ENCODE measurements at regions not wholly inside any gene's neighbourhood (a gene's known extent, or its start where the extent isn't known, plus 50 kb on each side); places are given as distances from the start of the nearest gene placed in this dataset.

GRCh38 chr11:130613396-130613795 is 165.0 kb downstream of the ADAMTS15 start:
- Mint-ChIP-seq H3K4me1 (no peaks in the 10 kb centered on the region), H3K4me3 (no peak overlapping the region), H3K27ac (no peak overlapping the region), H3K27me3 (no peaks in the 10 kb centered on the region), H3K9me3 (ENCODE audit: insufficient read depth) (no peaks in the 10 kb centered on the region)
- 92% methylated on average over 2 of the region's 4 CpGs for WGBS (ENCODE audit: insufficient coverage)
- intact Hi-C loops (cut with micrococcal nuclease) = no loop called here
- ATAC-seq (ENCODE audit: low read depth) (no peak), DNase-seq (no peak)
- Histone ChIP-seq H3K27ac (ENCODE audit: low read length in 2 of 2) (no peak overlapping the region), H4K20me1 (ENCODE audit: control insufficient read depth, insufficient read depth, low read length, poor library complexity, severe bottlenecking) (no peaks in the 10 kb centered on the region), H3K79me2 (ENCODE audit: control insufficient read depth, insufficient read depth, low read length) (no peaks in the 10 kb centered on the region), H2AFZ (ENCODE audit: insufficient read depth, low read depth, low read length, poor library complexity, severe bottlenecking) (no peak overlapping the region), H3K9ac (ENCODE audit: low read length) (no peak overlapping the region), H3K27me3 (replicated peaks in 1 of 4; ENCODE audit: control extremely low read depth in 1 of 4, control insufficient read depth in 3 of 4, insufficient read depth in 4 of 4, low read length in 3 of 4) (no peaks in the 10 kb centered on the region), H3K9me3 (ENCODE audit: control extremely low read depth in 1 of 3, control insufficient read depth in 2 of 3, insufficient read depth in 1 of 3, low read length in 2 of 3) (peaks cover 0 to 4% (median 0%) of the 10 kb centered on the region in 3 donors), H3K4me3 (ENCODE audit: control extremely low read depth in 1 of 5, extremely low read depth in 1 of 5, insufficient read depth in 1 of 5, low read depth in 2 of 5, low read length in 4 of 5) (no peak overlapping the region), H3K4me2 (replicated peaks; ENCODE audit: low read depth, low read length, poor library complexity, severe bottlenecking) (no peak overlapping the region), H3K4me1 (ENCODE audit: control insufficient read depth in 2 of 2, insufficient read depth in 2 of 2, low read length in 2 of 2) (no peaks in the 10 kb centered on the region), H3K36me3 (replicated peaks in 1 of 2; ENCODE audit: control extremely low read depth in 1 of 2, control insufficient read depth in 1 of 2, extremely low read depth in 1 of 2, insufficient read depth in 2 of 2, low read length in 1 of 2) (no peaks in the 10 kb centered on the region)
- ChIA-PET POLR2A (no interaction called here), CTCF (no interaction called here)
- TF ChIP-seq, protein P1, sequence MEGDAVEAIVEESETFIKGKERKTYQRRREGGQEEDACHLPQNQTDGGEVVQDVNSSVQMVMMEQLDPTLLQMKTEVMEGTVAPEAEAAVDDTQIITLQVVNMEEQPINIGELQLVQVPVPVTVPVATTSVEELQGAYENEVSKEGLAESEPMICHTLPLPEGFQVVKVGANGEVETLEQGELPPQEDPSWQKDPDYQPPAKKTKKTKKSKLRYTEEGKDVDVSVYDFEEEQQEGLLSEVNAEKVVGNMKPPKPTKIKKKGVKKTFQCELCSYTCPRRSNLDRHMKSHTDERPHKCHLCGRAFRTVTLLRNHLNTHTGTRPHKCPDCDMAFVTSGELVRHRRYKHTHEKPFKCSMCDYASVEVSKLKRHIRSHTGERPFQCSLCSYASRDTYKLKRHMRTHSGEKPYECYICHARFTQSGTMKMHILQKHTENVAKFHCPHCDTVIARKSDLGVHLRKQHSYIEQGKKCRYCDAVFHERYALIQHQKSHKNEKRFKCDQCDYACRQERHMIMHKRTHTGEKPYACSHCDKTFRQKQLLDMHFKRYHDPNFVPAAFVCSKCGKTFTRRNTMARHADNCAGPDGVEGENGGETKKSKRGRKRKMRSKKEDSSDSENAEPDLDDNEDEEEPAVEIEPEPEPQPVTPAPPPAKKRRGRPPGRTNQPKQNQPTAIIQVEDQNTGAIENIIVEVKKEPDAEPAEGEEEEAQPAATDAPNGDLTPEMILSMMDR (IDR thresholded peaks at IDR 0.05) = no peak
- TF ChIP-seq EZH2 (IDR thresholded peaks at IDR 0.05; ENCODE audit: borderline replicate concordance, insufficient read depth, low read depth, low read length, poor library complexity, severe bottlenecking) = no peak

DNA sequence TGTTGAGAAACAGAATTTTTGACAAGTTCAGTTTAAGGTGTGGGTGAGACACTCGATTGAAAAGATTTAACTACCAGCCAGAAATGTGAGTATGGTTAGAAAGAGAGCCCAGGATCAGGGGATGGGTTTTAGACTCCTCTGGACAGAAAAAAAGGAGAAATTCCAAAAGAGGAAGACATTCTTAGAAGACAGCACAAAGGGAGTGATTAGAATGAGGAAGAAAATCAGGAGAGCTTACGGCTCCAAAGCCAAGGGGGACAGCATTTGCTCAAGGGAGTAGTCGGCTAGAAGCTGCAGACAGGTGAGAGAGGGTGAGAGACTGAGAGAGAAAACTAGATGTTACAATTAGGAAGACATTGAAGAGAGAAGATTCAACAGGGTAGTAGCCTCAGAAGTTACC is 166.1 kb downstream of the ADAMTS15 start:
- H3K9ac ChIP-seq (ENCODE audit: low read length) = no peak overlapping the region
- TF ChIP-seq EZH2 (IDR thresholded peaks at IDR 0.05; ENCODE audit: borderline replicate concordance, insufficient read depth, low read depth, low read length, poor library complexity, severe bottlenecking) = no peak
- TF ChIP-seq, protein P1 (IDR thresholded peaks at IDR 0.05) = no peak
- no peaks in the 10 kb centered on the region for H4K20me1 ChIP-seq (ENCODE audit: control insufficient read depth, insufficient read depth, low read length, poor library complexity, severe bottlenecking)
- H3K4me1 ChIP-seq (ENCODE audit: control insufficient read depth in 2 of 2, insufficient read depth in 2 of 2, low read length in 2 of 2) = no peaks in the 10 kb centered on the region
- no peaks in the 10 kb centered on the region for H3K9me3 Mint-ChIP-seq (ENCODE audit: insufficient read depth)
- intact Hi-C loops (cut with micrococcal nuclease) = no loop called here
- H3K27me3 Mint-ChIP-seq = peaks cover 3% of the 10 kb centered on the region
- ATAC-seq (ENCODE audit: low read depth) = no peak
- H3K9me3 ChIP-seq (ENCODE audit: control extremely low read depth in 1 of 3, control insufficient read depth in 2 of 3, insufficient read depth in 1 of 3, low read length in 2 of 3) = peaks cover 0 to 4% (median 0%) of the 10 kb centered on the region in 3 donors
- ChIA-PET CTCF (no interaction called here), POLR2A (no interaction called here)
- no peak overlapping the region for H3K27ac ChIP-seq (ENCODE audit: low read length in 2 of 2)
- no peak overlapping the region for H3K4me3 Mint-ChIP-seq
- no peak overlapping the region for H3K27ac Mint-ChIP-seq
- DNase-seq = no peak
- no peaks in the 10 kb centered on the region for H3K4me1 Mint-ChIP-seq
- no peak overlapping the region for H3K4me2 ChIP-seq (replicated peaks; ENCODE audit: low read depth, low read length, poor library complexity, severe bottlenecking)
- no peak overlapping the region for H2AFZ ChIP-seq (ENCODE audit: insufficient read depth, low read depth, low read length, poor library complexity, severe bottlenecking)
- no peaks in the 10 kb centered on the region for H3K36me3 ChIP-seq (replicated peaks in 1 of 2; ENCODE audit: control extremely low read depth in 1 of 2, control insufficient read depth in 1 of 2, extremely low read depth in 1 of 2, insufficient read depth in 2 of 2, low read length in 1 of 2)
- no peak overlapping the region for H3K4me3 ChIP-seq (ENCODE audit: control extremely low read depth in 1 of 5, extremely low read depth in 1 of 5, insufficient read depth in 1 of 5, low read depth in 2 of 5, low read length in 4 of 5)
- 74% methylated on average over 2 of the region's 3 CpGs for WGBS (ENCODE audit: insufficient coverage)
- no peaks in the 10 kb centered on the region for H3K27me3 ChIP-seq (replicated peaks in 1 of 4; ENCODE audit: control extremely low read depth in 1 of 4, control insufficient read depth in 3 of 4, insufficient read depth in 4 of 4, low read length in 3 of 4)
- no peaks in the 10 kb centered on the region for H3K79me2 ChIP-seq (ENCODE audit: control insufficient read depth, insufficient read depth, low read length)

Data from B cell (primary cell).